AG10803 (cell line): ENCODE measurements at regions not wholly inside any gene's neighbourhood (a gene's known extent, or its start where the extent isn't known, plus 50 kb on each side); places are given as distances from the start of the nearest gene placed in this dataset.

Source experiments
- DNase-seq: peaks from one replicate; pipeline ENCODE4 v3.0.0; 2010; ENCODE audit warnings: low read depth
- H3K4me3 ChIP-seq: 2 replicates; pipeline ENCODE4 v1.5.1; 2011; ENCODE audit warnings: mild to moderate bottlenecking, low read length, control low read depth
- CTCF ChIP-seq: conservative IDR thresholded peaks from 2 replicates; pipeline ENCODE4 v1.5.1; 2011; ENCODE audit warnings: mild to moderate bottlenecking, low read length, control low read depth, inconsistent platforms

- no peak for DNase-seq
- no peak for TF ChIP-seq CTCF
Measured at GRCh38 chr1:212536586-212536985, 72.0 kb upstream of the ATF3 start.

GRCh38 chr1:212537610-212538009 lies 71.0 kb upstream of the ATF3 start:
- H3K4me3 ChIP-seq = no peak overlapping the region
- no peak for TF ChIP-seq CTCF
- no peak for DNase-seq

More at GRCh38 chr1:212536586-212536985, 72.0 kb upstream of the ATF3 start:
- no peak overlapping the region for H3K4me3 ChIP-seq

DNA sequence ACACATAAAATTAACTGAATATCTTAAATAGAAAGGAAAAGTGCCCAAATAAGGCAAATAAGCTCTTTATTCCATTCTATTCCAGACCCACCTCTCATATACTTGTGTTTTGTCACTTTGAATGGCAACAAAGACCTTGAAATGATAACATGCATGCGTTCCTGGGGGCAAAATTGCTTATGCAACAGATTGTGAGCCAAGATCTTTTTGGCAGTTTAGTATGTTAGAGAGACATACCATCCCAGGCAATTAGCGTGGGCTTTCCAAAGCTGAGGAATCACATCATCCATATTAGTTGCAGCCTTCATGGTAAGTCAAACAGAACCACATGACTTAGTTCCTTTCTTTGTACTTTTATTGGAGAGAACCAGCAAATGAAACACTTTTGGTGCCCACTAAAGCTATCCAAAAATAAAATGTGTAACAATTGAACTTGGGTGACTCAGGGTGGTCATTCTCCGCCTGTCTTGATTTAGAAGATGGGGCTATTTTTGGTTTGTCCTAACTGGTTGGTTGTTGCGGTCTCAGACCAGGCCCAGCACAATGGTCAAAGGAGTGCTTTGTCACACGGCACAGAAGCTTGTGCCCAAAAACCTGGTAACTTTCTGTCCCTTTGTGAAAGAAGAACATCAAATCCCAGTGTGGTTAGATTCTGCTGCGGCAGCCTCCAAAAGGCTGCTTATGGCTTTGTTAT lies 68.7 kb upstream of the ATF3 start:
- TF ChIP-seq CTCF = no peak
- no peak for DNase-seq
- H3K4me3 ChIP-seq = no peak overlapping the region

DNA sequence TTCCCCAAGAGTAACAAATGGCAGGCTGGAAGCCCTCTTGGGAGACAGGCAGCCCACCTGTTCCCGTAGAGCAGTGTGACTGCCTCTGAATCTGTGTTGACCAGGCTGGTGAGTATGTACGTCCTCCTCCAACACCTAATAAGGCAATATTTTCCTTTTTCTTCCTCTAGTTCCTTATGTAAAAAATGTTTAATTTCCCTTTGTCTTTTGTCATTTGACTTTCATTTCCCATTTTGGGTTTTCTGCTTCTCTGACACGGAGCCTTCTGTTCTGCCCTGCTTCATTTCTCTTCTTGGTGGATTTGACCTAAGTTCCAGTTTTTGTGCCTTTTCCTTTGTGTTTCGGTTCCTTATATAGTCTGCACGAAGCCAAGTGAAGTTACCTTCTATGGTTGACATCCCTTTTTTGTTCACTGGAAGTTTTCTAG lies 65.8 kb upstream of the ATF3 start:
- no peak overlapping the region for H3K4me3 ChIP-seq
- no peak for DNase-seq
- no peak for TF ChIP-seq CTCF

GRCh38 chr1:212544110-212544509 lies 64.5 kb upstream of the ATF3 start:
- no peak for DNase-seq
- H3K4me3 ChIP-seq = no peak overlapping the region
- no peak for TF ChIP-seq CTCF

DNA sequence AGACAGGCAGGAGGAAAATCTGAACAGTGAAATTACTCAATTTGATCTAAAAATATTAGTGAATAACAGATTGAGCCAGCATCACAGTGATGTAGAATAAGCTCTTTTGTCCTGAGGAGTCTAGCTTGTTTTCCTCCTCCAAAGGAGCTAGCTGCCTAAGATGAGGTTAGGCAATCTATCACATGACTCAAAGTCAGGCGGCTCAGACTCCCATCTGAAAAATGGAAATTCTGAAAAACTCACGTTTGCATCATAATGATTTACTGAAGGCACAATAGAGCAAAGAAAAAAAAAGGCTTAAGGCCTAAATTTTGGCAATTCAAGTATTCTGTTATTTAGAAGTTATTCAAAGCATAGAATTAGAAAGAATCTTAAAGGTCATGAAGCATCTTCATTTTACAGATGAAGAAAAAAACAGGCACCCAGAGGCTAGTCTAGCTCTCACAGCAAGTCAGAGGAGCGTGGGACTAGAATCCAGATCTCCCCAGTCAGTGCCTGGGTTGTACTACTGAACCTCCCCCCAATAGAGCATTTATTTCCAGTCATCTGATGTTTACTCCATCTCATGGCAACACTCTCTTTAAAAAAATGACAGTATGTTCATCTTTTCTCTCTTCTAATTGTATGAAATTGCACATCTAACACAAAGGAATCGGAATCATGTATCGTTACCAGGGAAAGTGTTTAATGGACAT lies 62.5 kb upstream of the ATF3 start:
- TF ChIP-seq CTCF = no peak
- DNase-seq = peak; percentile 56
- H3K4me3 ChIP-seq = no peak overlapping the region

GRCh38 chr1:212549503-212550017 lies 59.0 kb upstream of the ATF3 start:
- TF ChIP-seq CTCF = no peak
- no peak overlapping the region for H3K4me3 ChIP-seq
- no peak for DNase-seq
